KMS-11 (cell line): ENCODE measurements at regions not wholly inside any gene's neighbourhood (a gene's known extent, or its start where the extent isn't known, plus 50 kb on each side); places are given as distances from the start of the nearest gene placed in this dataset.
"Not testable (repeated sequence)": the region's sequence is repeated elsewhere in the genome, so short reads cannot be mapped to it uniquely, and the experiment has no call there.

Experiments
- H2AFZ ChIP-seq: fragments of 200-600 bp; sonication (generic); 2 replicates; pipeline ENCODE4 v1.6.1; 2016; ENCODE audit warnings: antibody characterized with exemption, mixed run types, low read depth
- H3K27ac ChIP-seq: fragments of 200-600 bp; sonication (generic); 2 replicates; pipeline ENCODE4 v1.6.1; 2016; ENCODE audit warnings: mild to moderate bottlenecking, mixed run types
- H3K27me3 ChIP-seq: fragments of 200-600 bp; sonication (generic); 2 replicates; pipeline ENCODE4 v1.6.1; 2017; ENCODE audit warnings: mild to moderate bottlenecking, low read depth, mixed run types, moderate library complexity; ENCODE audit not compliant: insufficient read depth
- H3K36me3 ChIP-seq: fragments of 200-600 bp; sonication (generic); 2 replicates; pipeline ENCODE4 v1.6.1; 2017; ENCODE audit warnings: mild to moderate bottlenecking, mixed run types; ENCODE audit not compliant: insufficient read depth
- H3K4me1 ChIP-seq: fragments of 200-600 bp; sonication (generic); 2 replicates; pipeline ENCODE4 v1.6.1; 2016; ENCODE audit warnings: mild to moderate bottlenecking, low read depth, mixed run types; ENCODE audit not compliant: poor library complexity, severe bottlenecking
- H3K4me2 ChIP-seq: fragments of 200-600 bp; sonication (generic); 2 replicates; pipeline ENCODE4 v1.7.0; 2016; ENCODE audit warnings: mild to moderate bottlenecking, mixed run types
- H3K4me3 ChIP-seq: fragments of 200-600 bp; sonication (generic); IDR thresholded peaks from 2 replicates; pipeline ENCODE4 v1.6.1; 2017; ENCODE audit warnings: low read depth, low read length, mixed read lengths; ENCODE audit not compliant: insufficient read depth
- H3K79me2 ChIP-seq: fragments of 200-600 bp; sonication (generic); 2 replicates; pipeline ENCODE4 v1.6.1; 2016; ENCODE audit warnings: low read depth, mixed run types; ENCODE audit not compliant: insufficient read depth
- H3K9ac ChIP-seq: fragments of 200-600 bp; sonication (generic); 2 replicates; pipeline ENCODE4 v1.6.1; 2016; ENCODE audit warnings: mild to moderate bottlenecking, mixed run types
- H4K20me1 ChIP-seq: fragments of 200-600 bp; sonication (generic); 2 replicates; pipeline ENCODE4 v1.6.1; 2016; ENCODE audit warnings: mild to moderate bottlenecking, mixed run types; ENCODE audit not compliant: insufficient read depth
- TF ChIP-seq, protein P1 (sequence below): fragments of 200-600 bp; sonication (generic); conservative IDR thresholded peaks from 2 replicates; pipeline ENCODE4 v1.6.1; 2017; ENCODE audit warnings: low read depth, mild to moderate bottlenecking, antibody characterized with exemption, low read length, moderate library complexity, mixed read lengths

DNA sequence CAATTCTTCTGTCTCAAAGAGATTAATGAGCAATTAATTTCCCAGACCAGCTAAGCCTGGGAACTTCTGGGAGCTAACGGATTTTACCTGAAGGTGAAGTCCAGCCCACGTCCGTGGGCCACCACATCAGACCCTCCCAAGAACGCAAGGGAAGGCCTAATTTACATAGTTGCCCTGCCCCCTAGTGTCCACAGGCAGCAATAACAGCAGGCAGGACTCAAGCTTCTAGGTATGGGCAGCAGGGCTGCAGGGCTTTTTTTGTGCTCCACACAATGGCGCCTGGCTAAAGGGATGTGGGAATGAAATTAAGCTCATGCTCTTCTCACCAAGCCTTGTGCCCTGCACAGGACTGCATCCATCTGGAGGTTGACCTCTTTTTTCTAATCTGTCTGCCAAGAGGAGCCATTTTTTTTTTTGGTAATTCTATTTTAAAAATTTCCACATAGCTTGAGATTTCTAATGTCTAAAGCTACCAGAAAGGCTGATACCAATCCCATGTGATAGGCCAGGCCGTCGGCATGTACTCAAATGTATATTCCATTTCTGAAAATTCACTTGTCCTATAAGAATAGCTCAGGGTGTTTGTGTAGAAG lies 111.9 kb upstream of the TMEM164 start:
- H3K4me1 ChIP-seq = no peaks in the 10 kb centered on the region
- no peak overlapping the region; the same call in 1 of the 2 replicates for H3K4me2 ChIP-seq
- H4K20me1 ChIP-seq = no peaks in the 10 kb centered on the region
- no peak overlapping the region for H3K9ac ChIP-seq
- H3K27ac ChIP-seq = no peak overlapping the region
- H3K4me3 ChIP-seq = no peak overlapping the region
- H3K27me3 ChIP-seq = no peaks in the 10 kb centered on the region
- H3K36me3 ChIP-seq = no peaks in the 10 kb centered on the region
- peak overlapping the region; percentile 64 for H2AFZ ChIP-seq
- H3K79me2 ChIP-seq = no peaks in the 10 kb centered on the region
- TF ChIP-seq, protein P1, sequence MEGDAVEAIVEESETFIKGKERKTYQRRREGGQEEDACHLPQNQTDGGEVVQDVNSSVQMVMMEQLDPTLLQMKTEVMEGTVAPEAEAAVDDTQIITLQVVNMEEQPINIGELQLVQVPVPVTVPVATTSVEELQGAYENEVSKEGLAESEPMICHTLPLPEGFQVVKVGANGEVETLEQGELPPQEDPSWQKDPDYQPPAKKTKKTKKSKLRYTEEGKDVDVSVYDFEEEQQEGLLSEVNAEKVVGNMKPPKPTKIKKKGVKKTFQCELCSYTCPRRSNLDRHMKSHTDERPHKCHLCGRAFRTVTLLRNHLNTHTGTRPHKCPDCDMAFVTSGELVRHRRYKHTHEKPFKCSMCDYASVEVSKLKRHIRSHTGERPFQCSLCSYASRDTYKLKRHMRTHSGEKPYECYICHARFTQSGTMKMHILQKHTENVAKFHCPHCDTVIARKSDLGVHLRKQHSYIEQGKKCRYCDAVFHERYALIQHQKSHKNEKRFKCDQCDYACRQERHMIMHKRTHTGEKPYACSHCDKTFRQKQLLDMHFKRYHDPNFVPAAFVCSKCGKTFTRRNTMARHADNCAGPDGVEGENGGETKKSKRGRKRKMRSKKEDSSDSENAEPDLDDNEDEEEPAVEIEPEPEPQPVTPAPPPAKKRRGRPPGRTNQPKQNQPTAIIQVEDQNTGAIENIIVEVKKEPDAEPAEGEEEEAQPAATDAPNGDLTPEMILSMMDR = peak; percentile 87

DNA sequence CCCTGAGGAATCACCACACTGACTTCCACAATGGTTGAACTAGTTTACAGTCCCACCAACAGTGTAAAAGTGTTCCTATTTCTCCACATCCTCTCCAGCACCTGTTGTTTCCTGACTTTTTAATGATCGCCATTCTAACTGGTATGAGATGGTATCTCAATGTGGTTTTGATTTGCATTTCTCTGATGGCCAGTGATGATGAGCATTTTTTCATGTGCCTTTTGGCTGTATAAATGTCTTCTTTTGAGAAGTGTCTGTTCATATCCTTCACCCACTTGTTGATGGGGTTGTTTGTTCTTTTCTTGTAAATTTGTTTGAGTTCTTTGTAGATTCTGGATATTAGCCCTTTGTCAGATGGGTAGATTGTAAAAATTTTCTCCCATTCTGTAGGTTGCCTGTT lies 106.9 kb upstream of the TMEM164 start:
- not testable (repeated sequence) for H3K79me2 ChIP-seq, H3K27ac ChIP-seq, H4K20me1 ChIP-seq, H3K36me3 ChIP-seq, H3K4me1 ChIP-seq, H3K27me3 ChIP-seq, H3K9ac ChIP-seq, H2AFZ ChIP-seq, H3K4me3 ChIP-seq, H3K4me2 ChIP-seq

DNA sequence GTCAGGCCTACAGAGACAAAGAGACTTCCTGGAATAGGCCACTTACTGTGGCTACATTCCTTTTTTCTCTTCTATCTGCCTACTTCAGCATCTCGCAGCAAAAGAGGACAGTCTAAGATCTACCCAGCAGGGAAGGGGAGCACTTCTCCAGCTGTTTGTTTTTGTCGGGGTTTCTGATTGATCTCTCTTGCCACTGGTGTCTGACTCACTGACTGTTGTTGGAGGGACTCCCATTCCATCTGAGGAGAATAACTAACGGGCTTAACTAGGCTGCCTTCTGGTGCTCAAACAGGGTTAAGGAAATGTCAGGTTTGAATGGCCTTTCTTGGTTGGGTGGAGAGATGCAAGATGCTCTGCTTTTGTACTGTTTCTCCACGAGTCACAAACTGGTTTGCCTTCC lies 100.2 kb upstream of the TMEM164 start:
- H3K4me3 ChIP-seq = no peak overlapping the region

DNA sequence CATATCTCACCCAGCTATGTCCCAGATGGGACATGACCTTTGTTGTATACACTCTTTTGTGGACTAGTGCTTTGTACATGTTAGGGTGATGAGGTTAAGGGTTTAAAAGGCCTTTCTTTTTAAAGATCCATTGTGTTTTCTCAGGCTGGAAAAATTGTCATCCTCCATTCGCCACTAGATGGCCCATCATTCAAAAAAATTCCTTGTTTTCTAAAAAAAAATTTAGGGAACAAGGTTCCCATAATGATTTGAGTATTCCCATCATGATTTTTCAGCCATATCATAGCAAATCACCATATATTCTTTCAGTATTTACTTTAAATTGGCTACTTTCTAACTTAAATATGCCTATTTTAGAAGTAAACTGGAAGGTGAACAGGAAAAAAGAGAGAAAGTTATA lies 91.9 kb upstream of the TMEM164 start:
- Histone ChIP-seq H3K4me1 (no peaks in the 10 kb centered on the region), H3K27ac (no peak overlapping the region), H3K9ac (no peak overlapping the region), H3K36me3 (no peaks in the 10 kb centered on the region), H3K4me3 (no peak overlapping the region), H2AFZ (no peak overlapping the region), H3K79me2 (no peaks in the 10 kb centered on the region), H4K20me1 (no peaks in the 10 kb centered on the region), H3K27me3 (no peaks in the 10 kb centered on the region), H3K4me2 (no peak overlapping the region)
- TF ChIP-seq, protein P1 = peak; percentile 41

More for the DNA sequence above, 100.2 kb upstream of the TMEM164 start:
- Histone ChIP-seq H3K27ac (no peak overlapping the region), H3K79me2 (no peaks in the 10 kb centered on the region), H3K36me3 (no peaks in the 10 kb centered on the region), H3K4me2 (no peak overlapping the region), H3K9ac (no peak overlapping the region), H4K20me1 (no peaks in the 10 kb centered on the region), H3K4me1 (no peaks in the 10 kb centered on the region), H2AFZ (no peak overlapping the region), H3K27me3 (no peaks in the 10 kb centered on the region)
- TF ChIP-seq, protein P1 = no peak

DNA sequence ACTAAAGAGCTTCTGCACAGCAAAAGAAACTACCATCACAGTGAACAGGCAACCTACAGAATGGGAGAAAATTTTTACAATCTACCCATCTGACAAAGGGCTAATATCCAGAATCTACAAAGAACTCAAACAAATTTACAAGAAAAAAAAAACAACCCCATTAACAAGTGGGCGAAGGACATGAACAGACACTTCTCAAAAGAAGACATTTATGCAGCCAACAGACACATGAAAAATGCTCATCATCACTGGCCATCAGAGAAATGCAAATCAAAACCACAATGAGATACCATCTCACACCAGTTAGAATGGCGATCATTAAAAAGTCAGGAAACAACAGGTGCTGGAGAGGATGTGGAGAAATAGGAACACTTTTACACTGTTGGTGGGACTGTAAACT lies 89.9 kb upstream of the TMEM164 start:
- H3K4me2 ChIP-seq, H3K4me1 ChIP-seq, H2AFZ ChIP-seq, H3K4me3 ChIP-seq, H3K27me3 ChIP-seq, H3K27ac ChIP-seq, H3K36me3 ChIP-seq, H4K20me1 ChIP-seq, H3K79me2 ChIP-seq, H3K9ac ChIP-seq: not testable (repeated sequence)
